HEK293 (cell line): ENCODE measurements at regions not wholly inside any gene's neighbourhood (a gene's known extent, or its start where the extent isn't known, plus 50 kb on each side); places are given as distances from the start of the nearest gene placed in this dataset.

Source experiments
- TRIM28 ChIP-seq: IDR thresholded peaks from 2 replicates; pipeline ENCODE4 v1.6.1; 2011; ENCODE audit warnings: low read length, control low read depth, borderline replicate concordance
- ZNF350 ChIP-seq: fragments of 450-650 bp; formaldehyde crosslinking; IDR thresholded peaks from 2 replicates; pipeline ENCODE4 v1.5.0; 2017; ENCODE audit warnings: missing biosample characterization, mild to moderate bottlenecking, missing genetic modification characterization
- TF ChIP-seq, protein P1 (sequence below): fragments of 450-650 bp; formaldehyde crosslinking; IDR thresholded peaks from 2 replicates; pipeline ENCODE4 v1.5.1; 2016; ENCODE audit warnings: missing biosample characterization, missing genetic modification characterization

DNA sequence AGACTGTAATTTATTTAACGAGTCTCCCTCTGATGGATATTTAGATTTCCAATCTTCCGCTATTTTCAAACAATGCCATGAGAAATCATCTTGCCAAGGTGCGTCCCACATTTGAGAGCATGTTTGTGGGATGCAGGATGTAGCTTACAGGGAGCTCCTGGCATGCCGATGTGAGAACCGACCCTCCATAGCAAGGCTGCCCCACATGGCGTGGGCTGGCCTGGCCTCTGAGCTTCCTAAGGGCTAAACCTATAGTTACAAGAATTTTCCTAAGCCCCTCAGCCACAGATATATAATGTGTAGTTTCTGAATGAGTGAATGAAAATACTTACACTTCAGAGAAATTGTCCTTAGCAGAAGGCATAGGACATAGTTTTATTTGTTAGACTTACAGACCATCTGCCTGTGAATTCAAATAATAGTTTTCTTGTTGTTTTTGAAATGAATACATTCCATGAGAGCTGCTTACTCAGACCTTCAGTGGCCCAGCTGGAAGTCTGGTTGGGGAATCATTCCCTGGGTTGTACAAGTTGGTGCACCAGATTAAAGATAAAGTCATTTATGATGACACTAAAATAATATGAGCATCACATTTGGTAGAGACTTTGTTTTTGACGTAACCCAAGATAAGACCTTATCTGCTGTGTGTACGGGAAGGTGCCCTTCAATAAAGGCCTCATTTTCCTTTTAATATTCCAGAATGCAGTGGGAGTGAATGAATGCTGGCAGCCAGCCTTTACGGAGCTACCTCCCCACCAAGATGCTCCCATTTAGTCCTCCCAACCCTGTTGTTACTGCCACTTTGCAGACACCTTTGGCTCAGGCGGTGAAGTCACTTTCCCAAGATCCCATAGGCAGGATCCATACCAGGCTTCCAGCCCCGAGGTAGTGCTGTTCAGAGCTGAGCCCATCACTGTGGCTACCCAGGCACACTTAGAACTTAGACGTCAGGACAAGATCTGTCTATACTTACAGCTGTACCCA lies 107.1 kb downstream of the GLI2 start:
- TF ChIP-seq ZNF350 (tag by site-specific recombination) (no peak), TRIM28 (peak; percentile 71; the same call in 1 of the 2 replicates)
- TF ChIP-seq, protein P1, sequence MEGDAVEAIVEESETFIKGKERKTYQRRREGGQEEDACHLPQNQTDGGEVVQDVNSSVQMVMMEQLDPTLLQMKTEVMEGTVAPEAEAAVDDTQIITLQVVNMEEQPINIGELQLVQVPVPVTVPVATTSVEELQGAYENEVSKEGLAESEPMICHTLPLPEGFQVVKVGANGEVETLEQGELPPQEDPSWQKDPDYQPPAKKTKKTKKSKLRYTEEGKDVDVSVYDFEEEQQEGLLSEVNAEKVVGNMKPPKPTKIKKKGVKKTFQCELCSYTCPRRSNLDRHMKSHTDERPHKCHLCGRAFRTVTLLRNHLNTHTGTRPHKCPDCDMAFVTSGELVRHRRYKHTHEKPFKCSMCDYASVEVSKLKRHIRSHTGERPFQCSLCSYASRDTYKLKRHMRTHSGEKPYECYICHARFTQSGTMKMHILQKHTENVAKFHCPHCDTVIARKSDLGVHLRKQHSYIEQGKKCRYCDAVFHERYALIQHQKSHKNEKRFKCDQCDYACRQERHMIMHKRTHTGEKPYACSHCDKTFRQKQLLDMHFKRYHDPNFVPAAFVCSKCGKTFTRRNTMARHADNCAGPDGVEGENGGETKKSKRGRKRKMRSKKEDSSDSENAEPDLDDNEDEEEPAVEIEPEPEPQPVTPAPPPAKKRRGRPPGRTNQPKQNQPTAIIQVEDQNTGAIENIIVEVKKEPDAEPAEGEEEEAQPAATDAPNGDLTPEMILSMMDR (tag by site-specific recombination): no peak
